PFSK-1 (cell line): ENCODE measurements at regions not wholly inside any gene's neighbourhood (a gene's known extent, or its start where the extent isn't known, plus 50 kb on each side); places are given as distances from the start of the nearest gene placed in this dataset.

ENCODE experiments used
- SIN3A ChIP-seq: IDR thresholded peaks from 2 replicates; pipeline ENCODE4 v1.6.1; 2012; ENCODE audit warnings: mild to moderate bottlenecking, low read length, moderate library complexity, borderline replicate concordance; ENCODE audit not compliant: insufficient read depth
- TAF1 ChIP-seq: IDR thresholded peaks from 2 replicates; pipeline ENCODE4 v1.6.1; 2012; ENCODE audit warnings: low read length, control low read depth, borderline replicate concordance; ENCODE audit not compliant: insufficient read depth

GRCh38 chr13:74794582-74794981 is 660.4 kb upstream of the KLF12 start:
- TF ChIP-seq TAF1 = no peak
- TF ChIP-seq SIN3A = no peak
